ENCODE measurements at regions not wholly inside any gene's neighbourhood (a gene's known extent, or its start where the extent isn't known, plus 50 kb on each side); places are given as distances from the start of the nearest gene placed in this dataset.

DNA sequence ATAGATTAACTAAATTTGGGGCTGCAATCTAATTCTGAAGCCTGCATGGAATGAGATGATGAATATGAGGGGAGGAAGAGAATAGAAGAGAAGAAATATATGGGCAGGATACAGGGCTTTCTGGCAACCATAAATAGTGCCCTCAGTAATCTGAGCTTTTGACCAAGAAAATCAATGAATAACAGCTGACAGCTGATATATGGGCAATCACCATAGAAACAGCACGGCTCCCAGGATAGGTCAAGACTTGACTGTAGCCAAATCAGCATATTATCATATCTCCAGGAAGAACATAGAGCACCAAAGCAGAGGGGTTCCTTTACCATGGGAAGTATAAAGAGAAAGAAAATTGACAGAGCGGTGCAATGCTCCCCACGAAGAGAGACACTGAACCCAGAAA is 643.8 kb upstream of the TENM4 start:
- no peaks in the 10 kb centered on the region for H3K36me3 ChIP-seq (ENCODE audit: control insufficient read depth, low read length)
- no peak overlapping the region for H3K4me3 ChIP-seq (ENCODE audit: low read length)
- H3K27me3 ChIP-seq (ENCODE audit: control insufficient read depth, low read length), result no peaks in the 10 kb centered on the region
- H3K4me2 ChIP-seq (ENCODE audit: low read length), result no peak overlapping the region
- H4K20me1 ChIP-seq (ENCODE audit: control insufficient read depth, insufficient read depth, low read depth, low read length), result no peaks in the 10 kb centered on the region
- H3K79me2 ChIP-seq (ENCODE audit: control insufficient read depth, low read length), result no peaks in the 10 kb centered on the region
- H3F3A ChIP-seq (ENCODE audit: control insufficient read depth, insufficient read depth), result no peaks in the 10 kb centered on the region
- no peaks in the 10 kb centered on the region for H3K9me3 ChIP-seq (ENCODE audit: control insufficient read depth, insufficient read depth, low read length)
- H3K4me1 ChIP-seq (ENCODE audit: control insufficient read depth, low read length), result no peaks in the 10 kb centered on the region
- H3K9me2 ChIP-seq (replicated peaks; ENCODE audit: control insufficient read depth, low read length), result no peaks in the 10 kb centered on the region
- TF ChIP-seq, protein P1, sequence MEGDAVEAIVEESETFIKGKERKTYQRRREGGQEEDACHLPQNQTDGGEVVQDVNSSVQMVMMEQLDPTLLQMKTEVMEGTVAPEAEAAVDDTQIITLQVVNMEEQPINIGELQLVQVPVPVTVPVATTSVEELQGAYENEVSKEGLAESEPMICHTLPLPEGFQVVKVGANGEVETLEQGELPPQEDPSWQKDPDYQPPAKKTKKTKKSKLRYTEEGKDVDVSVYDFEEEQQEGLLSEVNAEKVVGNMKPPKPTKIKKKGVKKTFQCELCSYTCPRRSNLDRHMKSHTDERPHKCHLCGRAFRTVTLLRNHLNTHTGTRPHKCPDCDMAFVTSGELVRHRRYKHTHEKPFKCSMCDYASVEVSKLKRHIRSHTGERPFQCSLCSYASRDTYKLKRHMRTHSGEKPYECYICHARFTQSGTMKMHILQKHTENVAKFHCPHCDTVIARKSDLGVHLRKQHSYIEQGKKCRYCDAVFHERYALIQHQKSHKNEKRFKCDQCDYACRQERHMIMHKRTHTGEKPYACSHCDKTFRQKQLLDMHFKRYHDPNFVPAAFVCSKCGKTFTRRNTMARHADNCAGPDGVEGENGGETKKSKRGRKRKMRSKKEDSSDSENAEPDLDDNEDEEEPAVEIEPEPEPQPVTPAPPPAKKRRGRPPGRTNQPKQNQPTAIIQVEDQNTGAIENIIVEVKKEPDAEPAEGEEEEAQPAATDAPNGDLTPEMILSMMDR (IDR thresholded peaks at IDR 0.05; ENCODE audit: low read depth, low read length, poor library complexity, severe bottlenecking), result no peak
- no peak for TF ChIP-seq EZH2phosphoT487 (IDR thresholded peaks at IDR 0.05; ENCODE audit: borderline replicate concordance, low read length)
- H3K27ac ChIP-seq (ENCODE audit: low read depth, low read length), result no peak overlapping the region

DNA sequence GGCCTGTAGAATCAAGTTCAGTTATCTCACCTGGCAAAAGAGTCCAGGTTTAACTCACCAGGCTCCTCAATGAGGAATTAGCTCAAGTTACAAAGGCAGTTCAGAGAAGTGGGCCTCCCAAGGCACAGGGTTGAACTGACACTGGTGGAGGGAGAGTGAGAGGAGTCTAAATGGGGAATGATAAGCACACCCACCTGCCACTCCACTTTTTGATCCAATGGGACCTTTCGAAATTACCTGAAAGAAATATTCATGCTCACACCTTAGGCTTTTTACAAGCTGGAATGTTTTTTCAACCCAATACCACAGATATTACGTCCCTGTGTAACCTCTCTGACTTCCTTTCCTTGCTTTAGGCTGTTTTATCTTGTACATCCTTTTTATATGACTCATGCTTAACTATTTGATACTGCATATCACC is 642.7 kb upstream of the TENM4 start:
- no peak overlapping the region for H3K4me2 ChIP-seq (ENCODE audit: low read length)
- no peaks in the 10 kb centered on the region for H3K9me3 ChIP-seq (ENCODE audit: control insufficient read depth, insufficient read depth, low read length)
- H3F3A ChIP-seq (ENCODE audit: control insufficient read depth, insufficient read depth), result no peaks in the 10 kb centered on the region
- H3K27ac ChIP-seq (ENCODE audit: low read depth, low read length), result no peak overlapping the region
- H3K27me3 ChIP-seq (ENCODE audit: control insufficient read depth, low read length), result no peaks in the 10 kb centered on the region
- H3K9me2 ChIP-seq (replicated peaks; ENCODE audit: control insufficient read depth, low read length), result no peaks in the 10 kb centered on the region
- H4K20me1 ChIP-seq (ENCODE audit: control insufficient read depth, insufficient read depth, low read depth, low read length), result no peaks in the 10 kb centered on the region
- no peaks in the 10 kb centered on the region for H3K4me1 ChIP-seq (ENCODE audit: control insufficient read depth, low read length)
- H3K36me3 ChIP-seq (ENCODE audit: control insufficient read depth, low read length), result no peaks in the 10 kb centered on the region
- H3K79me2 ChIP-seq (ENCODE audit: control insufficient read depth, low read length), result no peaks in the 10 kb centered on the region
- TF ChIP-seq, protein P1 (IDR thresholded peaks at IDR 0.05; ENCODE audit: low read depth, low read length, poor library complexity, severe bottlenecking), result no peak
- TF ChIP-seq EZH2phosphoT487 (IDR thresholded peaks at IDR 0.05; ENCODE audit: borderline replicate concordance, low read length), result no peak
- H3K4me3 ChIP-seq (ENCODE audit: low read length), result no peak overlapping the region

DNA sequence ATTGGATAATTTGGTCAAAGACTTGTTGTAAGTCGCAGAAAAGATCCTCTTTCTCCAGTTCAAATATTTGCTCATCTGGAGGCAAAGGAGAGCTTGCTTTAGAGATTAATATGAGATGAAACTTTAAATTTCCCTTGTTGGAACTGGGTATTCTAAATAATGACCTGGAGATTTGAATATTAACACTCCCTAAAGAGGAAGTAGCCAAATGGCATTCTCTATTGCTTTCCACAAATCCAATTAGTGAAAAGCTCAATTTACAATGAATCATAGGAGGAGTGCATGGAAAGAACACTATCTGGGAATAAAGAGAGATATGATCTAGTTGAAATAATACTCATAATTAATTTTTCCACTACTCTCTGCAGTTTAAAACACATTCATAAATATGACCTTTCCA is 641.6 kb upstream of the TENM4 start:
- Histone ChIP-seq H3K79me2 (ENCODE audit: control insufficient read depth, low read length) (no peaks in the 10 kb centered on the region), H4K20me1 (ENCODE audit: control insufficient read depth, insufficient read depth, low read depth, low read length) (no peaks in the 10 kb centered on the region), H3K27me3 (ENCODE audit: control insufficient read depth, low read length) (no peaks in the 10 kb centered on the region), H3K36me3 (ENCODE audit: control insufficient read depth, low read length) (no peaks in the 10 kb centered on the region), H3K4me3 (ENCODE audit: low read length) (no peak overlapping the region), H3K4me2 (ENCODE audit: low read length) (no peak overlapping the region), H3K9me2 (replicated peaks; ENCODE audit: control insufficient read depth, low read length) (no peaks in the 10 kb centered on the region), H3K4me1 (ENCODE audit: control insufficient read depth, low read length) (no peaks in the 10 kb centered on the region), H3K9me3 (ENCODE audit: control insufficient read depth, insufficient read depth, low read length) (no peaks in the 10 kb centered on the region), H3F3A (ENCODE audit: control insufficient read depth, insufficient read depth) (no peaks in the 10 kb centered on the region), H3K27ac (ENCODE audit: low read depth, low read length) (no peak overlapping the region)
- TF ChIP-seq EZH2phosphoT487 (IDR thresholded peaks at IDR 0.05; ENCODE audit: borderline replicate concordance, low read length), result no peak
- TF ChIP-seq, protein P1 (IDR thresholded peaks at IDR 0.05; ENCODE audit: low read depth, low read length, poor library complexity, severe bottlenecking), result no peak

DNA sequence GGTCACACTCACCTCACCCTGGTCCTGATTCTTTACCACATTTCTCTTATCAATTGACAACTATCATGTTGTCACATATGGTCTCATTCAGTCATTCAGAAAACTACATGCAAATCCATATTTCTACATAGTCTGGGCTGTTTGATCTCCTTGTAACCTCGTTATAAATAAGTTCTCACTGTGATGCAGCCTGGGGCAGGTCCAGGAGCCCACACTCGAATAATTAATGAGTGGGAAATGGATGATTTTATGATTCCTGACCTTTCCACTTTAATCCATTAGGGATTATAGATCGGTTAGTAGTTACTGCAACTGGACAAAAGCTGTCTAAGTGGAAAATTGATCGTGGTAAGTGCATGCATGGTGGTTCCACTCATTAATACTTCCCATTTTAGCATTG is 636.3 kb upstream of the TENM4 start:
- no peak for TF ChIP-seq EZH2phosphoT487 (IDR thresholded peaks at IDR 0.05; ENCODE audit: borderline replicate concordance, low read length)
- TF ChIP-seq, protein P1 (IDR thresholded peaks at IDR 0.05; ENCODE audit: low read depth, low read length, poor library complexity, severe bottlenecking), result no peak
- Histone ChIP-seq H3K4me2 (ENCODE audit: low read length) (no peak overlapping the region), H3K79me2 (ENCODE audit: control insufficient read depth, low read length) (no peaks in the 10 kb centered on the region), H3K27ac (ENCODE audit: low read depth, low read length) (no peak overlapping the region), H3K4me1 (ENCODE audit: control insufficient read depth, low read length) (no peaks in the 10 kb centered on the region), H3K9me2 (replicated peaks; ENCODE audit: control insufficient read depth, low read length) (no peaks in the 10 kb centered on the region), H3K36me3 (ENCODE audit: control insufficient read depth, low read length) (no peaks in the 10 kb centered on the region), H3K9me3 (ENCODE audit: control insufficient read depth, insufficient read depth, low read length) (no peaks in the 10 kb centered on the region), H4K20me1 (ENCODE audit: control insufficient read depth, insufficient read depth, low read depth, low read length) (no peaks in the 10 kb centered on the region), H3K27me3 (ENCODE audit: control insufficient read depth, low read length) (no peaks in the 10 kb centered on the region), H3F3A (ENCODE audit: control insufficient read depth, insufficient read depth) (no peaks in the 10 kb centered on the region), H3K4me3 (ENCODE audit: low read length) (no peak overlapping the region)
